HG03095 (cell line): ENCODE measurements at regions not wholly inside any gene's neighbourhood (a gene's known extent, or its start where the extent isn't known, plus 50 kb on each side); places are given as distances from the start of the nearest gene placed in this dataset.

Source experiments
- ATAC-seq: cut with Tn5 transposase; IDR thresholded peaks from one replicate; pipeline ENCODE4 v1.9.1; 2021; ENCODE audit warnings: moderate library complexity; ENCODE audit not compliant: unreplicated experiment

DNA sequence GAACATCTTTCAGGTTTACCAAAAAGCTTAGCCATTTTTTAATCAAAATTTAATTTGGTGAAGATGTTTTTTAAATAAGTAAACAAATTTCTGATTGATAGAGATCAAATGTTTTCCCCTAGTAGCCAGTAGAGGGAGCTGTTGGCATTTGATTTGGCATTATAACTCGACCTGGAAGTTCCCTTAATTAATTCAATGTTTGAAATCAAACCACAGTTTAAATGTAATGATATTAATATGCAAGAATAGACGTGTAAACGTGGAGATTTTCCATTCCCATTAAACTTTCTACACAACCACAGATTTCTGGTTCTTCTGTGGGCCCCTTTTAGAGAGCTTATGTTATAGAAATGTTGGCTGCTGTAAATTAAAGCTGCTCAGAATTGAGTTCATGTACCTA lies 148.1 kb upstream of the MPDZ start:
- no peak for ATAC-seq

DNA sequence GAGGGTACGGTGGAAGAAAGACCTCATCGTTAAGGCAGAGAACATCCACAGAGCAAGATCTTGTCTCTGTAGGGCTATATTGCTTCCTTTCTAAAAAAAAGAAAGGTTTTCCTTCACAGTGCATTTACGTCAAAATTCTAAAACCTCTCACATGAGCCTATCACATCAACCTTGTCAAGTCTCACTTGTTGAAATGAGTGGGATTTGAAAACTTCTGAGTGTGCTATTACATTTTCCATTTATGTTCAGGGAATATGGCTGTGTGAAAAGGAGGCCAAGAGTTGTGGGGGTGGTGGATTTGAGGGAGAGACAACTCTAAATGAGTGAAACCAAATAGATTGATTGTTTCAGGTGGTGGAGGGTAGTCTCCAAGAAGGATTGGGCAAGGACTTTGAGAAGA lies 147.1 kb upstream of the MPDZ start:
- no peak for ATAC-seq

DNA sequence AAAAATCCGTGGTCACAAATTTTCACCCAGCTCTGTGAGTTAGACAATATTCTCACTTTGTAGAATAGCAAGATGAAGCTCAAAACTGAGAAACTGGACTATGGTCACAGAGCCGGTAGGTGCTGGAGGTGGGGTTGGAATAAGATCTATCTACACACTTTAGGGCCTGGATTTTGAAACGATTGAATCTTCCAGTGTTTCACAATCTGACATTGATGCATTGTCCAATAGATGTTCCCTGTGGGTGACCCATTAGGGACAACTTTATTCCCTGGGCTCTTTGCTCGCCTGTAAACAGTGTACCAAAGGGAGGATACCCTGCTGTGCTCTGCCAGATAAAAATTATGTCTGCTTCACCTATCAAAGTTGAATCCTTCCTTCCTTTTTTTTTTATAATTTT lies 145.4 kb upstream of the MPDZ start:
- no peak for ATAC-seq

DNA sequence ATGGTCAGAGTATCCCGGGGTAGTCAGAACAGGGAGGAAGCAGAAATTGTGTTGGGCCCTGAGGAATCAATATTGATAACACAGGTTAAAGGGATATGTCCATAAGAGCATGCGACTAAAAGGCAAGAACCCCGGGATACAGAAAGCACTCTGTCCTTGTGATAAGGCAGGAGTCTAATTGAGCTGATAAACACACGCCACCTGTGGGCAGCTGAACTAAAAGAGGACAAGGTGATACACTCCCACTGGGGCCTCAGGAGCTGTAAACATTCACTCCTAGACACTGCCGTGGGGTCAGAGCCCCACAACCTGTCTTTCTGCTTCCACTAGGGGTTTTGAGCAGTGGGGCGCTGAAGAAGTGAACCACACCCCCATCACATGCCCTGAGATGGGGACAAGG lies 144.7 kb upstream of the MPDZ start:
- ATAC-seq, result no peak

DNA sequence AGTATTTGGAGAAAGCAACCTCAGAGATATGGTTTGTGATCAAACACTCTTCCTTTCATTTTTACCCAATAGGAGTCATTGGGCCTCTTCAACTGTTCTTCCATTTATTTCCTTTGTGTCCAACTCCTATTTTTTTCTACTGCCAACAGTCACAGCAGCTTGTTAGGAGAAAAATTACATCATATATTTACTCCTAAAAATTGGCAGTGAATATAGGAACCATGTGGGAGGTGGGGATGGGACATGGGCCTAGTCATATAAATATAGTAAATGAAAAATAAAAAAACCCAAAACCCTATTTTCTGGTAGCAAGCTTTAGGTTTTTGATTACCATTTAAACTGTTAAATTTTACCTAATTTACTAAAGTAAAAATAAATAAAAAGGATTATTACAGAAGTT lies 134.9 kb upstream of the MPDZ start:
- no peak for ATAC-seq

DNA sequence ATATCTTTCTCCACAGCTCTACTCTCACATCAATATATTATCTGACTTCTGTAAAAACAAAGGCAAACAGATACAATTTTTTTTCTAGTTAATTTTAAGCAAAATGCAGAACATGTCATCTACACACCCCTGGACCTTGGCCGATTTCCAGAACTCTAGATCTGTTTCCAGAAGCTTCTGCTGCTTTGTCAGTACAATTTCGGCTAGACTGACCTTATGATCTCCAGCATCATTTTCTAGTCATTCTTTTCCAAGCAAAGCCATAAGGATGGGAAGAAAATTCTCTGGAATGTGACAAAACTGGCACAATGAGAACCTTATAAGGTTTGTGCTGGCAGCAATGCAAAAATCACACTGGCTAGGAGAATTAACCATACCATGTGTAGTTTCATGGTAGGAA lies 132.8 kb upstream of the MPDZ start:
- no peak for ATAC-seq

DNA sequence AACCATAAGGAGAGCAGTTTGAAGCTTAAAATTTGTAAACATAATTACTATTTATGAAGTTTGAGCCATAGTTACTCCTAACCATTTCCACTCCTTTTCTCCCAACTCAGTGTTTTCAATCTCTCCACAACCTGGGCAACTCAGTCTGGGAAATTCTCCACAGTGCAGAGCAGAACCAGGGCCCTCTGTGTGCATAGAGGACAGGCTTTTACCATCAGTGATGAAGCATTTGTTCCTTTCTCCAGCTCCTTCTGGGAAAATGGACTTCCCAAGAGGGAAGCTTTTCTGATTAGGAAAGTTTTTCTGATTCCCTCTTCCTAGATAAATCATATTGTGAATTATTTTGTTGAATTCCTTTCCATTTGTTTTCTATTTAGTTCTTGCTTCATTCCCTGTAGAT lies 132.3 kb upstream of the MPDZ start:
- no peak for ATAC-seq

DNA sequence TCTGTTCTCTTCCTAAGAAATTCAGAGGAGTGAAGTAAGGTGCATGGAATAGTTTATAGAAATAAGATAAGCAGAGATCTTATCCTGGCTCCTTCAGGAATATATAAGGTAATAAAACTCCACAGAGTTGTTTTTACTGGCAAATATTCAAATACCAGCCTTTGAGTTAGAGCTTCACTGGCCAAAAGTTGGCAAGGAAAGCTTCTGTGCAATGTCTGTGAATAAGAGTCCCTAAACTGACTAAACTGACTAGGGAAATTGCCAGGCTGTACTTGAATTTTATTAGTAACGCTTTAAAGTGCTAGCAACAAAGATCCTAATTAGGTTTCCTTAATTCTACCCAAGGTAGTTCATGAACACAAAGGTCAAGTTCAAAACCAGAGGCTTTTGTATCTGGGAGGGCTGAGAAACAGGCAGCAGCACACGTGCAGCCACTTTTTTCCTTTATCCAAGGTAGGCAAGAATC lies 131.1 kb upstream of the MPDZ start:
- ATAC-seq, result no peak

DNA sequence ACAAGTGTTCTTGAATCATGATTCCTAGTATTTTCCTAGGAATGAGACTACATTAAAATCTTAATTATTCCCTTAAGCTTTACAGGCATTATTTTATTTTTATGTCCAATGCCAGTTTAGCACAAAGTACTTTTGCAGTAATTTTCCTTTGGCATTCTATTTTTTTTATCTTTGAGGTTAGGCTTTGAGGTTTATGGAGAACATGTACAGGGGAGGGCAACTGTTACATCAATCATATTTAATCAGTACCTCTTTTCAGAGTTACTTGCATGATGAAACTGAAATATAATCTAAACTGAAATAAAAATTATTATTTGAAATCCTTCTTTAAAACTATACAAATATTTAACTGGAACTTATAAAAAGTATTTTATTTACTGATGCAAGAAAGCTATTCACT lies 118.2 kb upstream of the MPDZ start:
- ATAC-seq, result no peak

DNA sequence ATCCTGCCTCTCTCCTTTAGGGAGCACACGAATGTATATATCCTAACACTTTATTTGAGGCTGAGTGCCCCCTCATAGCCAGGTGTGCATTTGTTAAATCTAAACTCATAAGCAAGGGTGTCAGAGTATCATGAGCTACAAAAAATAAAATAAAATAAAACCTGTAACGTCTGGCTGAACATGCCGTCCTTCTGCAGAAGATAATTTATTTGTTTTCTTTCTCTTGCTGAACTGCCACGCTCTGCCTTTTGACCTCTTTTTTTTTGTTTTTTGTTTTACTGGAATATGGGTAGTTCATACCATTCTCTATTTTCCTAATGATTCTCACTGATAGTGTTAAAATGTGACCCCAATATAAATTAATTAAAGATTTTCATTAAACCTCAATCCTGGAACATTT lies 117.7 kb upstream of the MPDZ start:
- no peak for ATAC-seq

DNA sequence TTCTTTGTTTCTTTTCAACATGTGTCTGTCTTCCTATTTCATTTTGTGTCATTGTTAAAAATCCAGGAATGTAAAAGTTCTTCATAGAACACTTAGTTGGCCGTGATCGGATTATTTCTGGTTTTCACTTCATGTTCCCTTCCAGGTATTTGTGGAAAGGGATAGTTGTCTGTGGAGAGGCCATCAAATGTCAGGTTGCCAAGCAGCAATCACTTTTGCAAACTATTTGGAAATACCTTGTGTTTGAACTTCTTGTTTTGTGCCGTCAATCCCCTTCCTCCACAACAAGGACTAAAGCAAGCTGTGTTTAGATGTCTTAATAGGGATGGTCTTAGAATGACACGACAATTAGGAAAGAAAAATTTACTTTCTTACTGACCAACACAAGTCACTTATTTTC lies 116.9 kb upstream of the MPDZ start:
- ATAC-seq, result no peak

DNA sequence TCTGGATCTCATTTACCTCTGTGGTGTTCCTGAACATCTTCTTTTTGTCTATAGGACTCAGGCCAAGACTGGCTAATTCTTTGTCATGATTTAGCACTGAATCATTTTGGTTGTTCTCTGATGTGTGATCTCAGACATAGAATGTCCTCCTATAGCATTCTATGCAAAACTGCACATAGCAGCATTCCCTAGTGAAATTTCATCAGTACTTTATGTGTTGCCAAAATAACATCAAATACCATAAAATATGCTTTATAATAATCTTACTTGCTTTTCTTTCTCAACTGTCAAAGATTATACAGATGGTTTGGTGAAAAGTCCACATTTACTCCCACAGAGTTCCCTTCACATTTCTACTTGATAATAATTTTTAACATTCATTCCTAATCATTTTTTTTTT lies 115.7 kb upstream of the MPDZ start:
- no peak for ATAC-seq

DNA sequence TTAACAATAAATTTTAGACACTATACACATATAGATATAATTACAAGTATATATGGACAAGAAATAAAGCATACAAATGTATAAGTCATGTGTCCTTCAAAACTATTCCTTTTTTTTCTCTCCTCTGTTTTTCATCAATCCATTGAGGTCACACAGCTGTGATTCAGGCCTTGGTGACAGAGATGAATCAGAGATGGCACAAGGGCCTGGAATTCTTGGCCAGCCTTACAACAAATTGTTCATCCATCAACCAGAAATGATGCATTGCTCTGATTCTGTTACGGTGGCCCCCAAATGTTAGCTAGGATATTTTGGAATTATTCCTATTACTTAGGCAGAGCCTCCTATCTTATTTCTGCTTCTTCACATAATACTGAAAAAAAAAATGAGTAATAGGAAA lies 108.7 kb upstream of the MPDZ start:
- ATAC-seq, result no peak

DNA sequence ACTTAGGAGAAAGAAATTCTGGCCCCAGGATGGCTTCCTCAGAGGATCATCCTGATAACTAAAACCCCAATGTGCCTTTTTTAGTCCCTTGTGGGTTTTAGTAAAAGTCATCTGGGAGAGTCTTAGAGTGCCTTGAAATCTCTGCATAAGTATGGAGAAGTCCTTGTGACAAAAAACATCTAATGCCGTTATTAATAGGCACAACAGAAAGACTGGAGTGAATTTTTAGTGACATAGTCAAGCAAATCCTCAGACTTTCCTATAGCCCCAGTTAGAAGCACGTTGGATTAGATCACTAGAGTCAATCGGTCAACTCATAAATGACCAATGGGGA lies 108.2 kb upstream of the MPDZ start:
- no peak for ATAC-seq

DNA sequence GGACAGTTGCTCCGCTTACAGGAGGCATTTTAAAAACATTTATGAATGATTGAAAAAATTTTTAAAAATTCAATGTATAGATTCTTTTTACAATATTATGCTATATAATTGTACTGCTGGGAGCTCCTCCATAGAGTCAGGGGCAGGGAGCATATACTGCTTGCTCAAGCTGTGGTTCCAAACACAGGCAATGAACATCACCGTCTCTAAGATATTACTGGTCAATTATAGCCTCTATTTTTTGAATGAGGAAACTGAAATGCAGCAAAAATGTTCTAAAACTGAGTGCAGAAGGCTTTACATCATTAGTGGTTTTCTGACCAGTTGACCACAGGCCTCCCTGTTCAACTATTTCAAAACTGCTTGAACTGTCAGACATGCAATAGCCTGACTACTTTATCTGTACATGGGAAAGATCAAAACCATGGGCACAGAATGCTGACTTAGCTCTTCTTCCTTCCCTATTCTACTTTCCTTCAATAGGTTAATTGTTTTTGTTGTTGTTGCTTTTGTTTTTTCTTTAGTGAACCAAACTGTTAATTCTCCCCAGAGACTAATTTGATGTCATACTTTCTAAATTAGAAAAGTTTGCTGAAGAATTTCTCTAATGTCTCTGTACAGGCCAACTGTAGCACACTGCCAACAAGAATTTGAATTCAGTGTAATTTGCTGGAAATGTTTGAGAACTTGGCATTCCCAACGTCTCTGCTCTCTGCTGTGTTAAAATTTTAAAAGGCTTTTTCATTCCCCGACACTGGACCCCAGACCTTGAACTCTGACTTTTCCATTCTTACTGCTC lies 107.6 kb upstream of the MPDZ start:
- no peak for ATAC-seq

DNA sequence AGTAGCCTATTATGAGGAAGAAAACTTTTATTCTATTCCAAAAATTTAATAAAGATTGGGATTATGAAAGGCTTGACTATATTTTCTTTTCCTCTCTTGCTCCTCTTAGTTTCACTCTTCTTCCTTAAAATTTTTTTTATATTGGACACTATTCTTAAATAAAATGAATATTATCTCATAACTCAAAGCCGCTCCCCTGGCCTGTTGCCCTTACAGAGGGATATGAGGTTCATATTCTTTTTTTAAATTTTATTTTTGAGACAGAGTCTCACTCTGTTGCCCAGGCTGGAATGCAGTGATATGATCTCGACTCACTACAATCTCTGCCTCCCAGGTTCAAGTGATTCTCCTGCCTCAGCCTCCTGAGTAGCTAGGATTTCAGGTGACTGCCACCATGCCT lies 106.8 kb upstream of the MPDZ start:
- no peak for ATAC-seq

DNA sequence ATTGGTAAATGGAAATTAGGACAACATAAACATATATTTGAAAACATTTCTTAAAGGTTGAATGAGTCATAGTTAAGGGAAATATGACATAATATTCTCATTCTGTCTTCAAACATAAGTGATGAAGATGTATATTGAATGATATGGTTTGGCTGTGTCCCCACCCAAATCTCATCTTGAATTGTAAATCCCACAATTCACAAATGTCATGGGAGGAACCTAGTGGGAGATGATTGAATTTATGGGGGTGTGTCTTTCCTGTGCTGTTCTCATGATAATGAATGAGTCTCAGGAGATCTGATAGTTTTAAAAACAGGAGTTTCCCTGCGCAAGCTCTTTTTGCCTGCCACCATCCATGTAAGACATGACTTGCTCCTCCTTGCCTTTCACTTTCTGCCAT lies 104.4 kb upstream of the MPDZ start:
- ATAC-seq, result no peak

DNA sequence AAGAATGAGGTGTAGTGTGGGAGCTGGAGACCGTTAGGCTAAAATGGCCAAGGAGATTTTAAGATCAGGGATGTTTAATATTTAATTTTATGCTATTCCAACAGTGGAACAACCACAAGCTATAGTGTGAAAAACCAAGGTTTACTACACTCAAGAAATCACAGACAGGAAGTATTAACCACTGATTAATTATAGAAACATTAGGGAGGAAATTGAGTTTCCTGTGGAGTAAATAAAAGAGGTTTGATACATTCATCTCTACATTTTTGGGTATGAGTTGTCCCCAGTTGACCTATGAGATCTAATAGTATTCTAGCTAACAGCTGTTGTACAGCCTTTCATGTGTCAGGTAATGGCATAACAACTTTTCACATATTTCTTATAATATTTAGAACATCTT lies 103.7 kb upstream of the MPDZ start:
- no peak for ATAC-seq

DNA sequence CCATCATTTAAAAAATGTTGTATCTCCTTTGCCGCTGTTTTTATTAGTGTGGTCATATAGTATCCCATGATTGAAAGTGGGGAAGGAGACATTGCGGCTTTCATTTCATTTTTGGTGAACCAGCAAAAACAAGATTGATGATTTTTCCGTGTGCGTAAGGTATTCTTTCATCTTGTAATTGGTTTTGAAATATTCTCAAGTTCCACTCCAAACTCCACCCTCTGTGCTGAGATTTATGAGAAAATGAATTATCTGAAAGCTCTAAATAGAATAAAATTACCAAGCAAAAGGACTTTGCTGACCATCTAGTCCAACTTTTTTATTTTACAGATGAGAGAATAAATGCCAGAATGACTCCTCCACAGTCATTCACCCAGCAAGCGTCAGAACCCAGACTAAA lies 103.1 kb upstream of the MPDZ start:
- ATAC-seq, result no peak

DNA sequence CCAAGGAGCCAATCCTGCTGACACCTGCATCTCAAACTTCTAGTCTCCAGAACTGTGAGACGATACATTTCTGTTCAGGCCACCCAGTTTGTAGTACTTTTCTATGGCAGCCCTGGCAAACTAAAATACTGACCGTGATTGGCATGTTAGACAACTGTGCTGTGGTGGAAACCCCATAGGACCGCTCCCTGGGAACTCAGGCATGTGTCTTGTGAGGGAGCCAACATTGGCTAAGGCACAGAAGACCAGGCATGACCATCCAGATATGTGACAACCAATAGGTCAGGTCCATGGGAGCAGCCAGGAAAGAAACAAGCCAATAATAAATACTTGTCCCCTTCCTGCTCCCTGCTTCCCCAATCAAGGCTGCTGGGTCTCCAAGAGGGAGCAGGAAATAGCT lies 101.4 kb upstream of the MPDZ start:
- no peak for ATAC-seq

DNA sequence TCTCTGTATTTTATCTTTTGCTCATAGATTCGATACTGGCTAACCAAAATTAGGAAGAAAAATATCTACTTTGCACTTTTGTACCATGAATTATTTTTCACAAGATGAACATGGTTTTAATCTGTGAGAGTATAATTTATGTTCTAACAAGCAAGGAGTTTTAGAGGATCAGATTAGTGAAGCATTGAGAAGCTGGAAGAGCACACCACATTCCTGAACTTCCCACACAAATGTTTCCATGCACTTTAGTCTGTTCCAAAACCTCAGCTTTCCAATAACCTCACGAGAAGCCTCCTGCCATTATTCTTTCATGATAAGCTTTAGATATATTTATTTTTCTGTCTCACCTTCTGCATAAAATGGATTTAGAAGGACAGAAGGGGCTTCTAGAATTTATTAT lies 98.7 kb upstream of the MPDZ start:
- ATAC-seq, result no peak

DNA sequence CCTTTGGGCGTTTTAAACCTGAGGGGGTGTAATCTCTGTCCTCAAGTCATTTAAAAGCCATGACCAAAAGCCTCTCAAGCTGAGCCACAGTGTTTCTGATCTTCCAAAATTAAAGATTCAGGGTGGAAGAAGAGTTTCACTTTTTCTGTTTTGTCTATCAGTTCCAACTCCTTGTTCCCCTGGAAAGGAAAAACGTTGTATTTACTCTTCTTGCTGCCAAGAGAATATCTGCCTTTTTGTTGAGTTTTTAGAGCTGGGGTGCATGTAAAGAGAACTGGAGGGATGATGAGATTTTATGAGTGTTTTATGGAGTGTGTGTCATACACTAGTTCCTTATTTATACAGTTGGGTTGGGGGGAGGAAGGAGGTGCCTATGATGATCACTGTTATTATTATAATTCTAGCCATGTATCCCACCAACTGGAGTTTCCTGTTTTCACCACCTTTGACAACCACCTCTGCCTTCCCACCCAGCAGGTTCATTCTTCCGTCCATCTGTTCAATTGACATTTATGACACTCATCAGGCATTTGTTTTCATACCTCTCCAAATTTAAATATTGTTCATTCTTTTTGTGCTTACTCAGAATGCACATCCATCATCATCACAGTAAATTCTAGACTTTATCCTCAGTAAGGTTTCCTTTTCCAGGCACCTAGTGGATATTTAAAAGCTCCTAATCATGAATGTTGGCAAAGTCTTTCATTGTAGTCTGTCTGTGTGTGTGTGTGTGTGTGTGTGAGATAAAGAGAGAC lies 97.9 kb upstream of the MPDZ start:
- no peak for ATAC-seq

DNA sequence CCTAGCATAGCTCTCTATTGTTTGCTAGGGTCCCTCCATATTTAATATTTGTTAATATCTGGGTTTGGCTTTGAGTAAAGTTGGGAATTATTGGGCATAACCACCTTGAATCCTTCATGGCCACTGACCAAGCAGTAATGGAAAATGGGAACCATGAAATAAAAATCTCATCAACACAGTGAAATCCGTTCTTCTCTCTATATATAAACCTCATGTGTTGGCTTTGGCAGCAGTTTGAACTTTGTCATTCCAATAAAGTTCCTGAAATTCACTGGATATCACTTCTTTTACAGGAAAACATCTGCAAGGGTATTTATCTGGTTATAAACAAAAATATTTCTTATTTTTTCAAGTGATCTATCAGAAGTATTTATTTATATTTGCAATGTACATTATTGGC lies 93.0 kb upstream of the MPDZ start:
- no peak for ATAC-seq
